ENCODE measurements at regions not wholly inside any gene's neighbourhood (a gene's known extent, or its start where the extent isn't known, plus 50 kb on each side); places are given as distances from the start of the nearest gene placed in this dataset.

DNA sequence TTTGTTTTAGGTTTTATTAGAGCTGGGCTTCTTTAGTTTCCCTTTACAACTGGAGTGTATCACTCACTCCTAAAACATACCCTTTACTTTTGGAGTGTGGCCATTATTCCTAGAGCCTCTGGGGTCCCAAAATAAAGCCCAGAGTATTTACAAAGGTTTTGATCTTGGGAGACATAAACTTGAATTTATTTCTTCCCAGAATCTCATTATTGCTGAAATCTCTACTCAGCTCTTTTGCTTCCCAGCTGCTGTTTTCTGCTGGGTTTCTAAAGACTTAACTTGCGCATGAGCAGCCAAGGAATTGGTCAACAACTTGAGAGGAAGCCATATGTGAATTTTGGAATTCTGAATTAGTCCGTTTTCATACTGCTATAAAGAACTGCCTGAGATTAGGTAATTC, 94.5 kb upstream of the NRSN1 start:
- no peak for DNase-seq (ENCODE audit: low spot score)

DNA sequence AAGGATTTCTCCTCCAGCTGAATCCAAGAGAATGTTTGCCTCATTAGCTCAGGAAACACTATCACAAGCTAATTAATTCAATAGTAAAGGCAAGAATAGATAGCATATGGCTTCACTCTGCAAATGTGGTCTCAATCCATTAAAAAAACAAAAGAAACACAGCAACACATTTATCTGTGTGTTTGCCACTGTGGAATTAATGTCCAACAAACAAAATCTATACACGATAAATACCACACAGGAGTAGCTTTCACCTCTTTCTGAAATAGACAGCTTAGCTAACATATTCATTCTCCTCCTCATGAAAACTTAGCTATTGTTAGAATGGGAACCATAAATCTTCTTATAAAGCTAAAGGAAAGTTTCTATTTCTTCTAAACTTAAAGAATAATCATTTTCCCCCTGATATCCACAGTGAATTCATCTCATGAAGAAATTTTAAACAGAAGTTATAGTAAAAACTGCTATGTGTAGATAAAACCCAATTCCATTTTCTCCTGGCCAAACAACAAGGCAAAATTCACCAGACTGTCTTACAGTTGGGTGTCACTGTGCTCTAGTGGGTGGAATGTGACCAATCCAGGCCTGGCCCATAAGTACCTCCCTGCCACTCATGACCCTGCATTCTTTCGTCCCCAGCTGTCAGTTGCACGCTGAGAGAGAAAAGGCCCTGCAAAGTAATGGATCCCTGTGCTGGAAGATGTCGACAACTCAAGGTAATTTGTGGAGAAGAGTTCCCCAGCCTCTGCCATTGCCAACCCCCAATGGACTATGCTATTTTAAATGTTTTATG, 92.9 kb upstream of the NRSN1 start:
- no peak for DNase-seq (ENCODE audit: low spot score)

DNA sequence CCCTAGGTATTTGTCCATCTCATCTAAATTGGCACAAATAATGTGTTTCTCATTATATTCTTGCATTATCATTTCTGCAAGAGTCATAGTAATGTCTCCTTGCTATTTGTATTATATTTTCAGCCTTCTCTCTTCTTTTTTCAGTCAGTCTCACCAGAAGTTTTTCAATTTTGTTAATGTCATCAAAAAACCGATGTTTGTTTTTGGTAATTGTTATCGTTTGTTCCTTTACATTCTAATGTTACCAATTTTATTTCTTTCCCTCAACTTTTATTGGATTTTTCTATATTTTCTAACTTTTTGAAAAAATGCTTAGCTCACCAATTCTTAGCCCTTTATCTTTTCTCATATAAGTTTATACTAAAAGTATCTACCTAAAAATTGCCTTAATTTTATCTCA, 82.2 kb upstream of the NRSN1 start:
- DNase-seq (ENCODE audit: low spot score): no peak

DNA sequence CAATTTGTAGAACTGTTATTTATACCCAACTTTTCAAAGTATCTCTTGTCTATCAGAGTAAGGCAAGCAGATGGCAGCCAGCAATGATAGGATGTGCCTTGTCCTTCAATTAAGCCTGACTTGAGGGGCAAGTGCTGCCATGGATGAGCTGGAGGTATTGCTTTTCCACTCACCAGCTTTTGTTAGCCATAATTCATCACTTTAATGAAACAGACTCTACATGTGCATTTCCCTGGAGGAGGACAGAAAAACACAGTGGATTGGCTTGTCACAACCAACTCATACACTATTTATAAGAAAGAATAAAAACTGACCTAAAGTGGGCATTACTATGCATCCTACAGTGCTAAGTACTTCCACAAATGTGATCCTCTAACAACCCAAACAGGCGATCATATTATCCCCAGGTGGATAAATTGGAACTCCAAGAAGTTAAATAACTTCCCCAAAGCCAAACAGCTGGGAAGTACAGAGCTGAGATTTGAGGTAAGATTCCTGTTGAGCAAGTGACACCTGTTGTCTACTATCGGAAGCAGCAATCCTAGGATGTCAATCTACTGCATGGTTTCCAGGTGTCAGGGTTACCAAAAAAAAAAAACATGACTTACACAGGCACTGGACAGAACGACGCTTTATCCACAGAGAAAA, 73.9 kb upstream of the NRSN1 start:
- DNase-seq (ENCODE audit: low spot score): no peak

DNA sequence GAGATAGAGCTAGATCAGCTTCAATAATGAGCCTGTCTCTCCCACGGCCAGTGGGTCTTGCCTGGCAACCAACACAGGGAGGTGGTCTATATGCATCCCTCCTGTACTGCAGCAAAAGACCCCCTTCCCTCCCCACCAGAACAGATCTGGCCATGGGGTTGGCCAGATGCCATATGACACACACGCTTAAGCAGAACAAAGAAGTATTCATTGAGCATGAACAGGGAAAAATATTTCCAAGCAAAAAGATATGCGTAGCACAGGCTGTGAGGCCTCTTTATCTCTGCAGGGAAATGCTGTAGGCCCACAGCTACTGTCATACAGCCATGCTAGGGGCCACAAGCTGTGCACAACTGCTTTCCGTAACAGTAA, 73.4 kb upstream of the NRSN1 start:
- DNase-seq (ENCODE audit: low spot score): no peak

DNA sequence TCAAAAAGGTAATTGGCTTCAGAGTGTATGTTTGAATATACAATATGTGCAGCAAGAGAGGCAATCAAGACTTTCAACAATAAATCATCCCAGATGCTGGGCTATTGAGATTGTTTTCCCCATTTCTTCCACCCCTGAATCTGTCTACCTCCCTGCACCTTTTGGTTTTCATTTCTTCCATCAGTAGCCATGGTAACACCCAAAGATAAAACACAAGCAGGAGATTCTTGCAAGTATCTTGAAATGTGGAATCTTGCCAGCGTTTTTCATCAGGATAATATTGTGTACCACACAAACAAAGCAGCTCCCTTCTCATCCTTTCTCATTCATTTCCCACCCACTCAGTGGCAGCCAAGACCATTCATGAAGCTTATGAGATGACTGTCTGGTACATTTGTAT, 73.0 kb upstream of the NRSN1 start:
- DNase-seq (ENCODE audit: low spot score): no peak

DNA sequence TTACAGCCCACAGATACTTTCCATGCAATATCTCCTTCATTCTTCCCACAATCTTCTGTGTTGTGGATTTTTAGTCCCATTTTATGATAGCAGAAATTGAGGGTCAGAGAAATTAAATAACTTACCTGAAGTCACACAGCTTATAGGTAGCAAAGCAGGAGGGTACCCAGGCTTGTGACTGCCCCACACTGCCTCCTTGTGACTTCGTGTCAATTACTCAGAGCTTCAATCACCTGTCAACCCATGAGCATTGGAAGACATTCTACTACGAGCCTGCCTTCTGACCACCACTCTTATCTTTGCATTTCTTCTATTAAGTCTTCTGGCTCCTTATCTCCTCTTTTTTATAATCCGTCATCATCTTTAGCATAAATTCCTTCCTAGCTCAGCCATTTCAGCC, 71.6 kb upstream of the NRSN1 start:
- no peak for DNase-seq (ENCODE audit: low spot score)

DNA sequence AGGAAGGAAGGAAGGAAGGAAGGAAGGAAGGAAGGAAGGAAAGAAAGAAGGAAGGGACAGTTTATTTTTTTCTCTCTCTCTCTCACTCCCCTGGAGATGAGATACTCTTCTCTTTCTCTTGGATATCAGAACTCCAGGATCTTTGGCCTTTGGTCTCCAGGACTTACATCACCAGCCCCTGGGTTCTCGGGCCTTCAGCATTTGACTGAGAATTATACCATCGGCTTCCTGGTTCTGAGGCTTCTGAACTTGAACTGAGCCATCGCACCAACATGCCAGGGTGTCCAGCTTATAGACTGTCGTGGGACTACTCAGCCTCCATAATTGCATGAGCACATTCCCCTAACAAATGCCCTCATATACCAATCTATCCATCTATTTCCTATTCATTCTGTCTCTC, 69.4 kb upstream of the NRSN1 start:
- DNase-seq (ENCODE audit: low spot score): no peak

DNA sequence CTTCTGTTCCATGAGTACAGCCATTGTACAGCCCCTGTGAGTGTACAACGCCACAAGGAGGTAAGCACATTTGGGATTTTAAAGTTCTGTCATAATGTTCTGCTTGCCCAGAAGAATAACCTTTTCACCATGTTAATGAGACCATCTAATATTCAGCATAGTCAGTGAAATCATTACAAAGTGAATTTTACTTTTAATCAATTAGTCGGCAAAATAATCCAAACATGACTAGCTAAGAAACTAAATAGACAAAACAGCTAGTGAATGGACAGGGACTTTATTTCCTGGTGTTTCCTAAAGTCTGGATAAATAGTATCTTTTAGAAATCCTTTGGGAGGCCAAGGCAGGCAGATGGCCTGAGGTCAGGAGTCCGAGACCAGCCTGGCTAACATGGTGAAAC, 69.0 kb upstream of the NRSN1 start:
- DNase-seq (ENCODE audit: low spot score): no peak

DNA sequence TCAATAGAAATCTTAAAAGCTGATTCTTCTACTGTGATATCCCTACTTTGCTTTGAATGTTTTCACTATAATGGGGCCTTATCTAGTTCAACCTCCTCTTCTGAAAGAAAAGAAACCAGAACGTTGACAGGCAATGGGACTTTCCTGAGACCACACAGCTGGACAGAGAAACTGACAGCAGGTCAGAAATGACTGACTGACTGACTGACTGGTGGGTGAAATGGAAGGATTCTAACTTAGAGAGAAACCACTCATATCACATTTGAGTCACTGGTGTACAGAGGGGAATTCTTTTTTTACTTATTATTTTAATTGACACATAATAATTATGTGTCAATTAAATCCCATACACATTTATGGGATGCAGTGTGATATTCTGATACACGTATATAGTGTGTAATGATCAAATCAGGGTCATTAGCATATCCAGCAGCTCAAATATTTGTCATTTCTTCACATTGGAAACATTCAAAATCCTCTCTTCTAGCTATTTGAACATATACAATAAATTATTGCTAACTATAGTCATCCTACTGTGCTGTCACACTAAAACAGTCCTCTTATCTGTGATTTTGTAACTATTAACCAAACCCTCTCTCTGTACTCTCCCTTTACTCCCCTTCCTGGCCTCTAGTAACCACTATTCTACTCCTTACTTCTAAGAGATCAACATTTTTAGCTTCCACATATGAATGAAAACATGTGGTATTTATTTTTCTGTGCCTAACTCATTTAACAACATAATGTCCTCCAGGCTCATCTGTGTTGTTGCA, 64.8 kb upstream of the NRSN1 start:
- DNase-seq (ENCODE audit: low spot score): no peak

DNA sequence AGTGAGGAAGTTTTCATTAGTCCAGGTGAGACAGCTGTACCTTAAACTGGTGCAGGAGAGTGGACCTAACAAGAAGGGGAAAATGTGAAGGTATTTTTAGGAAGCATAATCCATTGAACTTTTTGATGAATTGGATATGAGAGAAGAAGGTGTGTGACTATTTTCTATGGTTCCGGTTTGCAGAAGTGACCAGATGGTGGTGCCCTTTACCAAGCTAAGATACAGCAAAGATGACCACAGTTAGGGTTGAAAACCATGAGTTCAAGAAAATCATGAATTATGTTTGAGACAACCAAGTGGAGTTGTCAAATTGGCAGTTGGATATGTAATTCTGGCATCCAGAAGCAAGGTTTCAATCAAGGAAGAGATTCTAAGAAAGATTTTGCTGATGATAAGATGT, 61.9 kb upstream of the NRSN1 start:
- no peak for DNase-seq (ENCODE audit: low spot score)

DNA sequence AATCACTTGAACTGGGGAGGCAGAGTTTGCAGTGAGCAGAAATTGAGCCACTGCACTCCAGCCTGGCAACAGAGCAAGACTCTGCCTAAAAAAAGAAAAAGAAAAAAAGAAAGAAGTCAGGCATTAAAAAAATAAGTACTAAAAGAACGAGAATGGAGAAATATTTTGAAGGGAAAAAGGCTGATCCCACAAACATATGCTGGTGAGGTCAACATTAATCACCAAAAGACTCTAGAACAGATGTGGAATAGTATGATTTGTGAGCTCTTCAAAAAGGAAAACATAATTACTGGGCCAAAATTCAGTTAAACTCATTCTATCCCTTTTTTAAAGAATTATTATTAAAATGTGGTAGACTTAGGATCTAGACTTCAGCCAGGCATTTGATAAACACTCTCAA, 61.2 kb upstream of the NRSN1 start:
- DNase-seq (ENCODE audit: low spot score): no peak

DNA sequence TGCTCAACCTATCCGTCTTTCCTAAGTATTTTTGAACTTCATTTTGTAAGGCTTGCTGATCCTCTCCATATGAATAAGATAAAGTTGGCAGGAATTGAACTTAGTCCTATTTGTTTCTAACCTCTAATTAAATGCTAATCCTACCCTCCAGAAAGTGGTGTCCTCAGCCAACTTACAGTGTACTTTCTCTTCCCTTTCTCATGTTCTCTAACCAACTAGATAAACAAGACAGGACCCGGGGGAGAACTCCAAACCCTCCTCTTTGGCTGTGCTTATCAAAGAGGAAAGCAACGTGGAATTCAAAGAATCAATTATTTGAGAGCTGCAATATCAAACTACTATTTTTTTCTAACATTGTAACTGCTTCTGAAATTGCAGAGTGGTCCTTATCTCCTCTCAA, 56.5 kb upstream of the NRSN1 start:
- no peak for DNase-seq (ENCODE audit: low spot score)

DNA sequence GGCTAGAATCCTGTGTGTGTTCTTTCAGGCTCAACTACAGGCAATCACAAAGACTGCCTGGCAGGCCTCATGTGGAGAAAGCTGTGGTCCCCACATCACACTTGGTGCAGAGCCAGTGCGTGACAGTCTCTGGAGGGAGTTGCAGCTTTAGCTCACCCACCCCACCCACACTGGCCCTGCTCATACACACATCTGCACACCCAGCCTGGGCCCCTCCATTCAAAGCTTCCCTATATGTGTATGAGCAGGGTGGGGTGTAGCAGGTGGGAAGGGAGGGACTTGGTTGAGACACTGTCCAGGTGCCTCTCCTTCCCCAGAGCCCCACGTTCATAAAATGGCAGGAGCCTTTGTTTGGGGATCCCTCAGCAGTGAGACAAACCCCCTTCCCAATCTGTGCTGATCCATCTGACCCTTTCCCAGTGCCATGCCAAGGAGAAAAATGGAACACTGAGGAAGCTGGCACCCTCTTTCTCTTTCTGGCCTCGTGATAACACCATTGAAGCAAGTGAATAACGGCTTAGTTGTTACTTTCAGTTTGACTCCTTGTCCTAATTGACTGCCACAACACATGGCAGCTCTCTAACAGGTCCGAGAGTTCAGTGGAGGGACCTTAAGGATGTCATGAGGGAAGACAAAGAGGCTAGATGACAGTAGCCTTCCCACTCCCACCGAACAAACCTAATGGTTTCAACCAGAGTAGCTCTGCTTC, 53.8 kb upstream of the NRSN1 start:
- no peak for DNase-seq (ENCODE audit: low spot score)

DNA sequence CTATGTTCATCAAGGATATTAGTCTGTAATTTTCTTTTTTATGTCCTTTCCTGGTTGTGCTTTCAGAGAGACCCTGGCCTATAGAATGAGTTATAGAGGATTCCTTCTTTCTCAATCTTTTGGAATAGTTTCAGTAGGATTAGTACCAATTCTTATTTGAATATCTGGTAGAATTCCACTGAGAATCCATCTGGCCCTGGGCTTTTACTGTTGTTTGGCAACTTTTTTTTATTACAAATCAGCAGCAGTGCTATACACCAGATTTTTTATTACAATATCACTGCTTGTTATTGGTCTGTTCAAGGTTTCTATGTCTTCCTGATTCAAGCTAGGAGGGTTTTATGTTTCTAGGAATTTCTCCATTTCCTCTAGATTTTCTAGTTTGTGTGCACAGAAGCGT, 50.0 kb upstream of the NRSN1 start:
- DNase-seq (ENCODE audit: low spot score): no peak

Data from hematopoietic multipotent progenitor cell treated with erythropoietin and hydrocortisone succinate and interleukin-3 and kit ligand, for 15 days (in vitro differentiated cells).